ACHN (cell line): ENCODE measurements at regions not wholly inside any gene's neighbourhood (a gene's known extent, or its start where the extent isn't known, plus 50 kb on each side); places are given as distances from the start of the nearest gene placed in this dataset.

Experiments
- DNase-seq: peaks from one replicate; pipeline ENCODE4 v3.0.0-alpha.2; 2015
- in situ Hi-C: cut with HindIII; loops from 2 replicates; pipeline ENCODE4 v1.10.0; 2017; ENCODE audit warnings: low sequenced_read_pairs, low pct_ligation_motif_present, low pct_unique_long_range_greater_than_20kb

GRCh38 chr14:61644834-61645233 is 50.5 kb upstream of the HIF1A start:
- no peak for DNase-seq
- in situ Hi-C loops: no loop called here

- no peak for DNase-seq
Observed at GRCh38 chr14:61645247-61645646, 50.1 kb upstream of the HIF1A start.

More at GRCh38 chr14:61645247-61645646, 50.1 kb upstream of the HIF1A start:
- in situ Hi-C loops: no loop called here
